Type B pancreatic cell (in vitro differentiated cells): ENCODE measurements at regions not wholly inside any gene's neighbourhood (a gene's known extent, or its start where the extent isn't known, plus 50 kb on each side); places are given as distances from the start of the nearest gene placed in this dataset.

Experiments used
- DNase-seq: peaks from one replicate; pipeline ENCODE4 v3.0.0; 2021; ENCODE audit warnings: mixed read lengths; ENCODE audit not compliant: unreplicated experiment; ENCODE audit errors: extremely low spot score
- H3K27ac Mint-ChIP-seq: 2 replicates; pipeline ENCODE4 v1.8.0; 2021; ENCODE audit warnings: mild to moderate bottlenecking, mixed read lengths
- H3K27me3 Mint-ChIP-seq: 2 replicates; pipeline ENCODE4 v1.8.0; 2021; ENCODE audit warnings: mixed read lengths
- H3K36me3 Mint-ChIP-seq: 2 replicates; pipeline ENCODE4 v1.8.0; 2021; ENCODE audit warnings: mixed read lengths
- H3K4me1 Mint-ChIP-seq: one replicate; pipeline ENCODE4 v1.8.0; 2021; ENCODE audit warnings: mixed read lengths; ENCODE audit not compliant: unreplicated experiment
- H3K4me3 Mint-ChIP-seq: 2 replicates; pipeline ENCODE4 v1.8.0; 2021; ENCODE audit warnings: mild to moderate bottlenecking, mixed read lengths
- H3K9me3 Mint-ChIP-seq: 2 replicates; pipeline ENCODE4 v1.8.0; 2021; ENCODE audit warnings: mixed read lengths
- CTCF ChIP-seq: fragments of 200-600 bp; sonication (generic); conservative IDR thresholded peaks from 2 replicates; pipeline ENCODE4 v1.5.0; 2021; ENCODE audit warnings: antibody characterized with exemption, mild to moderate bottlenecking

- TF ChIP-seq CTCF: no peak
- Mint-ChIP-seq H3K27me3 (peaks cover 8% of the 10 kb centered on the region), H3K4me3 (no peak overlapping the region), H3K4me1 (no peaks in the 10 kb centered on the region), H3K36me3 (no peaks in the 10 kb centered on the region), H3K27ac (no peak overlapping the region), H3K9me3 (no peaks in the 10 kb centered on the region)
- no peak for DNase-seq
Measured at GRCh38 chr2:100213595-100213994, 71.2 kb upstream of the AFF3 start.

- peaks cover 8% of the 10 kb centered on the region for H3K27me3 Mint-ChIP-seq
- DNase-seq: no peak
- no peak overlapping the region for H3K4me3 Mint-ChIP-seq
- H3K4me1 Mint-ChIP-seq: no peaks in the 10 kb centered on the region
- no peaks in the 10 kb centered on the region for H3K9me3 Mint-ChIP-seq
- H3K36me3 Mint-ChIP-seq: no peaks in the 10 kb centered on the region
- no peak for TF ChIP-seq CTCF
- no peak overlapping the region for H3K27ac Mint-ChIP-seq
Measured at GRCh38 chr2:100212850-100213249, 70.5 kb upstream of the AFF3 start.

GRCh38 chr2:100211521-100211920, 69.1 kb upstream of the AFF3 start:
- TF ChIP-seq CTCF: no peak
- Mint-ChIP-seq H3K4me1 (no peaks in the 10 kb centered on the region), H3K4me3 (no peak overlapping the region), H3K9me3 (no peaks in the 10 kb centered on the region), H3K36me3 (no peaks in the 10 kb centered on the region), H3K27me3 (peaks cover 11% of the 10 kb centered on the region), H3K27ac (no peak overlapping the region)
- no peak for DNase-seq

GRCh38 chr2:100208141-100208770, 65.9 kb upstream of the AFF3 start:
- no peaks in the 10 kb centered on the region for H3K9me3 Mint-ChIP-seq
- no peak for TF ChIP-seq CTCF
- no peak for DNase-seq
- H3K4me1 Mint-ChIP-seq: peaks cover 5% of the 10 kb centered on the region
- H3K27me3 Mint-ChIP-seq: peaks cover 11% of the 10 kb centered on the region
- no peaks in the 10 kb centered on the region for H3K36me3 Mint-ChIP-seq
- no peak overlapping the region for H3K4me3 Mint-ChIP-seq
- no peak overlapping the region for H3K27ac Mint-ChIP-seq

GRCh38 chr2:100207411-100207885, 65.1 kb upstream of the AFF3 start:
- no peak for TF ChIP-seq CTCF
- no peak overlapping the region for H3K4me3 Mint-ChIP-seq
- H3K27ac Mint-ChIP-seq: no peak overlapping the region
- DNase-seq: no peak
- no peaks in the 10 kb centered on the region for H3K36me3 Mint-ChIP-seq
- H3K4me1 Mint-ChIP-seq: peaks cover 5% of the 10 kb centered on the region
- no peaks in the 10 kb centered on the region for H3K9me3 Mint-ChIP-seq
- H3K27me3 Mint-ChIP-seq: peaks cover 11% of the 10 kb centered on the region
